Left renal cortex interstitium (tissue), 4 donors: ENCODE measurements at regions not wholly inside any gene's neighbourhood (a gene's known extent, or its start where the extent isn't known, plus 50 kb on each side); places are given as distances from the start of the nearest gene placed in this dataset.

ENCODE experiments used
- DNase-seq, 4 donors: peaks; one replicate each; pipeline ENCODE4 v3.0.0-alpha.2; 2013; ENCODE audit warnings: low read depth in 4 of 4, low spot score in 2 of 4, missing footprints in 1 of 4

DNA sequence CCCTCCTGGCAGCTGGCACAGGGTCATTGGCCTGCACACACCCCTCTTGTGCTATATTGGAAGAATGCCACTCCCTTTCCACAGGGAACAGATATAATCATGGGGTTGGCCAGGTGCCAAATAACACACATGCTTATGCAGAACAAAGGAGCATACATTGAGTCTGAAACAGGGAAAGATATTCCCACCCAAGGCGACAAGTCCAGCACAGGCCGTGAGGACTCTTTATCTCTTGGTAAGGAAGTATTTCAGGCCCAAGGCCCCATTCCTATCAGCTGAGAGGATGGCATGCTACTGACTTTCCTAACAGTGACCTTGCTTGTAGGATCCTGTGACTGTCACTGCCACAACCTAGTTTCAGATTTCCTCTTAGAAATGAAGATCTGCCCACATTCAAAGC lies 59.0 kb upstream of the STXBP6 start:
- no peak for DNase-seq

DNA sequence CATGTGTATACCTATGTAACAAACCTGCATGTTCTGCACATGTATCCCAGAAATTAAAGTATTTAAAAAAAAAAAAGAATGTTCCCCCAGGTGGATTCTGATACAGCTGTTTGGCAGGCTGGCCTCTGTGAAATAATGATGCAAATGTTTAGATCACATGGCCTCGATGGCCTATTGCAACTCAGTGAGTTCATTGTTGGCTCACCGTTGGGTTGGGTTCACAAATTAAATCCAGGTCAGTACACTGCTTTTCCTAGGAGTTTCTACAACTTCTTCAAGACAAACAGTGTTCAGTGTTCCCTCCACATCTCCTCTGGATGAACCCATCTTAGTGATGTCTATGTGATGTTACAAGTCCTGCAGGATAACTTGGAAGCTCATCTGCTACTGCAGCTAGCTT lies 58.3 kb upstream of the STXBP6 start:
- no peak for DNase-seq

DNA sequence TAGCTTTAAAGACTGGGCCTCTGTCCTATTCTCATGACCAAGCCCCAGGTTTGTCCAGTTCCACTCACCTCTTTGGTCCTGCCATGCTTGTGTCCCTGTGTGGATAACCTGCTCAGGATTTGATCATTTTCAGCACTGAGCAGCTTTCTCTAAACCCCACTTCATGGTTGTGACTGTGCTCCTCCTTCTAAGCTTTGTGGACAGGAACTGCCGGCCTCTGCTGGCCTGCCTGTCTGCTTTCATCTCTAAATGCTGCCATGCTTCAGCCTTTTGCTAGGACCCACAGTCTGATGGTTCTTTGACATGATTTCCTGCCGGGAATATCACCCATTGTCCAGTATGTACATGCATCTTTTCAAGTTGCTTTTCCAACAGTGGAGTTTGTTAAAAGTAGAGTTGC lies 53.9 kb upstream of the STXBP6 start:
- no peak for DNase-seq

DNA sequence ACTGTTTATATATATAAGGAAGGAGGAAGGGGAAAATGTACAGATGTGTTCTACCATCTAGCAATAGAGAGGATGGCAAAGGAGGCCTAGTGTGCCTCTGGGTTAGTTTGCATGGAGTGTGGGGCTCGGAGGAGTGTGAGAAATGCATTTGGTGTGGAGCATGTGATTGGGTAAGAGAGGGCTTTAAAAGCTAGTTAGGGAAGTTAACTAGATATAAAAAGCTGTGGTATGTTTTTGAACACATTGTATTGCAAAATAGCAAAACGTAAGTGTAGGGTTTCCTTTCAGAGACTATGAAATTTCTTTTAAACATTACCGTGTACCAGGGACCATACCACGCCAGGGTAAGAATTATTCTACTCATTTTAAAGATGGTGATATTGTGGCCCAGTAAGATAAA lies 53.3 kb upstream of the STXBP6 start:
- no peak for DNase-seq

DNA sequence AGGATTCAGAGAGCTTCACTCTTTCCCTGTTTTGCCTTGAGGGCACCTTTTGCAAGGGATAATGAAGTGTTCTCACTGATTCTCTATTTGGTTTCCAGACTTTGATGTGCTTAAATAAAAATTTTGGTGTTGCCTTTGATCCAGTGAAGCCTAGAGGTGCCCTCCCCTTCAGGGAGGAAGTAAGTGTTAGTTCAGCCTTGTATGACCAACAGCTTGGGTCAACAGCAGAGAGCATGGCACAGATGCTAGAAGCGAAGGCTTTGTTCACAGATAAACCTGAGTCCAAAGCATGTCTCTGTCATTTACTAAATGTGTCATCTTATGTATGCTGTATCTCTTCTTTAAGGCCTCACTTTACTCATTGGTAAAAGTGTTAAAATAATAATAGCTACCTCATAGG lies 52.8 kb upstream of the STXBP6 start:
- no peak for DNase-seq

DNA sequence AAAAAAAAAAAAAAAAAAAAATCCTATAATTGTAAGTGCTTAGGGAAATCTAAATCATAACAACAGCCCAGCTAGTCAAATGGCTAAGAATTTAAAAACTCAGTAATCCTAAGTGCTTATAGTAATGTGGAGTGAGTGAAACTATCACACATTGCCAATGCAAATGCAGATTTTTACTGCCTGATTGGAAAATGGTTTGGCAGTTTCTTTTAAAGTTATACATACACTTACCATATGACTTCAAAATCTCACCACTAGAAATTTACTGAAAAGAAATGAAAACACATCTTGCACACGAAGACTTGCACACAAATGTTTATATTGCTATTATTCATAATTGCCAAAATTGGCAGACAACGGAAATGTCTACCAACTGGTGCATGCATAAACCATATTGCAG lies 51.3 kb upstream of the STXBP6 start:
- DNase-seq = no peak
